Lung (tissue), 11 donors: ENCODE measurements at regions not wholly inside any gene's neighbourhood (a gene's known extent, or its start where the extent isn't known, plus 50 kb on each side); places are given as distances from the start of the nearest gene placed in this dataset.

Source experiments
- ATAC-seq: fragments of 200-7000 bp; cut with Tn5 transposase; one replicate; pipeline ENCODE4 v1.9.1; 2020; ENCODE audit warnings: moderate number of reproducible peaks; ENCODE audit not compliant: insufficient read depth, low FRiP score
- DNase-seq, 3 donors: peaks; one replicate each; pipeline ENCODE4 v3.0.0-alpha.2; 2013 to 2017
- H3K27ac ChIP-seq, 2 donors: one replicate each; pipeline ENCODE4 v1.5.1; 2013; ENCODE audit warnings: mild to moderate bottlenecking in 2 of 2, moderate library complexity in 2 of 2, control low read depth in 1 of 2, inconsistent platforms in 1 of 2, low read depth in 1 of 2, low read length in 1 of 2
- H3K27me3 ChIP-seq, 3 donors: one replicate each; pipeline ENCODE4 v1.5.1; 2013; ENCODE audit warnings: low read length in 2 of 3; ENCODE audit not compliant: control insufficient read depth in 3 of 3, insufficient read depth in 3 of 3
- H3K36me3 ChIP-seq, 4 donors: one replicate each; pipeline ENCODE4 v1.5.1; 2013; ENCODE audit warnings: low read length in 4 of 4, mild to moderate bottlenecking in 1 of 4, moderate library complexity in 1 of 4; ENCODE audit not compliant: control insufficient read depth in 4 of 4, insufficient read depth in 4 of 4
- H3K4me1 ChIP-seq, 5 donors: one replicate each; pipeline ENCODE4 v1.5.1; 2013; ENCODE audit warnings: low read length in 5 of 5, mild to moderate bottlenecking in 2 of 5, moderate library complexity in 1 of 5; ENCODE audit not compliant: control insufficient read depth in 5 of 5, insufficient read depth in 5 of 5
- H3K4me3 ChIP-seq: one replicate; pipeline ENCODE4 v1.5.1; 2013; ENCODE audit warnings: mild to moderate bottlenecking, control low read depth, moderate library complexity
- H3K9ac ChIP-seq, 2 donors: one replicate each; pipeline ENCODE4 v1.5.1; 2013; ENCODE audit warnings: low read length in 2 of 2, control low read depth in 1 of 2; ENCODE audit not compliant: insufficient read depth in 1 of 2
- H3K9me3 ChIP-seq, 4 donors: one replicate each; pipeline ENCODE4 v1.5.1; 2013; ENCODE audit warnings: low read length in 3 of 4, mild to moderate bottlenecking in 1 of 4, moderate library complexity in 1 of 4; ENCODE audit not compliant: control insufficient read depth in 4 of 4, insufficient read depth in 3 of 4
- WGBS, 2 donors: extraction: QIAGEN DNeasy Blood & Tissue Kit; methylation state at CpG; one replicate each; pipeline ENCODE4 v1.1.7; 2013; 5-methylcytosine and 5-hydroxymethylcytosine counted together
- TF ChIP-seq, protein P1 (sequence below): IDR thresholded peaks from 2 replicates; pipeline ENCODE4 v1.5.1; 2012; ENCODE audit warnings: mild to moderate bottlenecking; ENCODE audit errors: control extremely low read depth, extremely low read depth
- donor health status: control.
- donor health status: control.
- donor health status: Bipolar disorder and iron deficiency.
- donor health status: healthy.
- donor health status: DM: yes; HTN: yes; CAD: no.

DNA sequence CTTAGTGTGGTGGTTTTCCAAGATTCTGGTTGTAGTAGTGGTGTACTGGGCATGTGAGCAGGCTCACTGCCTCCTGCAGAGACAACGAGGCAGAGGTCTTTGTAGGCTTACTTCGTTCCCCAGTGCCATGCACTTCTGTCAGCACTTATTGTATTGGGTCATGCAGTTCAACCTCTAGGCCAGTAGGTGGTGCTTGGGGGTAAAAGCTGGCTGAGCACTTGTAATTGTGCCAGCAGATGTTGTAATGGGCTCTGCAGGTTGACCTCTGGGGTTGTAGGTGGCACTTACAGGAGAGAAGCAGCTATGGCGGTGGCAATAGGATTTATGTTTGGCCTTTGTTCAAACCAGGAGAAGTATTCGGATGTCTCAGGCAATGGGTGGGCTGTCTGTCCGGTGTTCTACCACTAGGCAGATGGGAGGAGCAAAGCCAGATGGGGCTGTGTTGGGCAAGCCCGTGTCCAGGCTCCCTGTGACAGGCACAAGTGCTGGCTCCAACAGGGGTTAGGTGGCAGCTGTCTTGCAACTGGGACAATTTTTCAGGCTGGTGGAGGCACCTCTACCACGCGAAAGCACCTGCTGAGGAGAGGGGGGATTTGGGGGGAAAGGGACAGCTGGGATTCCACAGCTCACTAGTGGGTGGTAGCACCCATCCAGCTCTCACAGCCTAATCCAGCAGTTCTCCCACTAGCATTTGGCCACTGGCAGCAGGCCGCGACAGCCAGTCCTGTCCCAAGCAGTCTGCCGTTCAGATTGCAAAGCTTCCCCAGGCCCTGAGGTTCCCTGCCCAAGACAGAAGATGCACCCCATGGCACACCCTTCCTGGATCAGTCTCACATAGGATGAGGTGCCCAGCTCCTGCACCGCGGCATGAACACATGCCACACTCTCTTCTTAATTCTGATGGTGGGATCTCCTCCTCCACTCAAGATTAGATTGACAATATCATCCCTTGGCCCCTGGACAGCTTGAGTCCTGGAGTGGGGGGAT, 274.5 kb downstream of the CTH start:
- TF ChIP-seq, protein P1, sequence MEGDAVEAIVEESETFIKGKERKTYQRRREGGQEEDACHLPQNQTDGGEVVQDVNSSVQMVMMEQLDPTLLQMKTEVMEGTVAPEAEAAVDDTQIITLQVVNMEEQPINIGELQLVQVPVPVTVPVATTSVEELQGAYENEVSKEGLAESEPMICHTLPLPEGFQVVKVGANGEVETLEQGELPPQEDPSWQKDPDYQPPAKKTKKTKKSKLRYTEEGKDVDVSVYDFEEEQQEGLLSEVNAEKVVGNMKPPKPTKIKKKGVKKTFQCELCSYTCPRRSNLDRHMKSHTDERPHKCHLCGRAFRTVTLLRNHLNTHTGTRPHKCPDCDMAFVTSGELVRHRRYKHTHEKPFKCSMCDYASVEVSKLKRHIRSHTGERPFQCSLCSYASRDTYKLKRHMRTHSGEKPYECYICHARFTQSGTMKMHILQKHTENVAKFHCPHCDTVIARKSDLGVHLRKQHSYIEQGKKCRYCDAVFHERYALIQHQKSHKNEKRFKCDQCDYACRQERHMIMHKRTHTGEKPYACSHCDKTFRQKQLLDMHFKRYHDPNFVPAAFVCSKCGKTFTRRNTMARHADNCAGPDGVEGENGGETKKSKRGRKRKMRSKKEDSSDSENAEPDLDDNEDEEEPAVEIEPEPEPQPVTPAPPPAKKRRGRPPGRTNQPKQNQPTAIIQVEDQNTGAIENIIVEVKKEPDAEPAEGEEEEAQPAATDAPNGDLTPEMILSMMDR: peak; percentile 84
- Histone ChIP-seq H3K36me3 (no peaks in the 10 kb centered on the region), H3K4me3 (no peak overlapping the region), H3K9me3 (peaks cover 0 to 3% (median 1%) of the 10 kb centered on the region in 4 donors), H3K9ac (no peak overlapping the region), H3K27ac (no peak overlapping the region), H3K27me3 (no peaks in the 10 kb centered on the region), H3K4me1 (no peaks in the 10 kb centered on the region)
- 67 to 79% methylated on average over 11 to 13 of the region's 13 CpGs for WGBS, 2 donors
- peak; percentile 44 to 65 (median 52) for DNase-seq
- peak; percentile 85 for ATAC-seq

- TF ChIP-seq, protein P1: no peak
- Histone ChIP-seq H3K4me3 (no peak overlapping the region), H3K4me1 (no peaks in the 10 kb centered on the region), H3K27me3 (no peaks in the 10 kb centered on the region), H3K9me3 (peaks cover 0 to 3% (median 0%) of the 10 kb centered on the region in 4 donors), H3K9ac (no peak overlapping the region), H3K27ac (no peak overlapping the region), H3K36me3 (no peaks in the 10 kb centered on the region)
- 62 to 86% methylated on average over 1 of the region's 1 CpG for WGBS, 2 donors
- ATAC-seq (no peak), DNase-seq (no peak)
Measured at GRCh38 chr1:70688580-70688979, 277.5 kb downstream of the CTH start.

GRCh38 chr1:70706381-70707037, 295.4 kb downstream of the CTH start:
- ATAC-seq (no peak), DNase-seq (peak; percentile 29 to 31 (median 29))
- no peak overlapping the region for H3K27ac ChIP-seq
- H3K4me1 ChIP-seq: peaks cover 0 to 12% (median 0%) of the 10 kb centered on the region in 5 donors
- H3K9ac ChIP-seq: no peak overlapping the region
- no peak overlapping the region for H3K4me3 ChIP-seq
- 21 to 27% methylated on average over 32 to 33 of the region's 33 CpGs for WGBS, 2 donors
- no peaks in the 10 kb centered on the region for H3K36me3 ChIP-seq
- H3K27me3 ChIP-seq: no peaks in the 10 kb centered on the region
- TF ChIP-seq, protein P1: no peak
- H3K9me3 ChIP-seq: peaks cover 0 to 3% (median under 1%) of the 10 kb centered on the region in 4 donors
